SK-N-SH (cell line): ENCODE measurements at regions not wholly inside any gene's neighbourhood (a gene's known extent, or its start where the extent isn't known, plus 50 kb on each side); places are given as distances from the start of the nearest gene placed in this dataset.

Experiments used
- CTCF ChIA-PET: fragments of 300-600, 350-600 bp; formaldehyde crosslinking; extraction: SDS; loops from one replicate; lab custom pipeline; 2021; lab: Yijun Ruan, JAX
- POLR2A ChIA-PET: fragments of 350-600 bp; sonication (Branson Sonifier 250); formaldehyde crosslinking; extraction: SDS; loops from one replicate; lab custom pipeline; 2020; ENCODE audit warnings: antibody characterized with exemption, inconsistent platforms; lab: Yijun Ruan, JAX
- DNase-seq: peaks from one replicate; pipeline ENCODE4 v3.0.0; 2012
- H2AFZ ChIP-seq: fragments of 200-600 bp; sonication (generic); 2 replicates; pipeline ENCODE4 v1.8.1; 2016; ENCODE audit warnings: antibody characterized with exemption, mild to moderate bottlenecking, low read depth
- H3F3A ChIP-seq: fragments of 200-600 bp; sonication (generic); replicated peaks from 2 replicates; pipeline ENCODE3; 2016; ENCODE audit warnings: antibody characterized with exemption, mild to moderate bottlenecking; ENCODE audit not compliant: insufficient read depth
- H3K27ac ChIP-seq, 2 experiments: fragments of 200-500 bp in 1 of 2; fragments of 200-600 bp in 1 of 2; sonication (Bioruptor generic) in 1 of 2; sonication (generic), shearing (Covaris generic) in 1 of 2; 2 replicates each; pipeline versions ENCODE4 v1.5.1 to v1.6.1; 2014 to 2016; ENCODE audit warnings: low read depth in 2 of 2, inconsistent platforms in 1 of 2, low read length in 1 of 2, mild to moderate bottlenecking in 1 of 2, mixed read lengths in 1 of 2
- H3K27me3 ChIP-seq: fragments of 200-600 bp; sonication (generic), shearing (Covaris generic); 2 replicates; pipeline ENCODE4 v1.6.1; 2016; ENCODE audit warnings: mixed run types; ENCODE audit not compliant: insufficient read depth
- H3K36me3 ChIP-seq, 2 experiments: fragments of 200-500 bp in 1 of 2; fragments of 200-600 bp in 1 of 2; sonication (Bioruptor generic) in 1 of 2; sonication (generic) in 1 of 2; replicated peaks in 1 of 2; 2 replicates each; pipeline versions ENCODE3 to v1.5.1; 2014 to 2016; ENCODE audit warnings: low read length in 1 of 2, mild to moderate bottlenecking in 1 of 2; ENCODE audit not compliant: insufficient read depth in 2 of 2, control insufficient read depth in 1 of 2
- H3K4me1 ChIP-seq, 2 experiments: fragments of 200-500 bp in 1 of 2; fragments of 200-600 bp in 1 of 2; sonication (Bioruptor generic) in 1 of 2; sonication (generic), shearing (Covaris generic) in 1 of 2; 2 replicates each; pipeline versions ENCODE4 v1.5.1 to v1.6.1; 2014 to 2016; ENCODE audit warnings: low read depth in 1 of 2, low read length in 1 of 2, mixed run types in 1 of 2; ENCODE audit not compliant: insufficient read depth in 2 of 2, control insufficient read depth in 1 of 2
- H3K4me2 ChIP-seq: fragments of 200-600 bp; sonication (generic), shearing (Covaris generic); 2 replicates; pipeline ENCODE4 v1.6.1; 2017; ENCODE audit warnings: mixed run types
- H3K4me3 ChIP-seq, 2 experiments: fragments of 200-500 bp in 1 of 2; fragments of 200-600 bp in 1 of 2; sonication (Bioruptor generic) in 1 of 2; sonication (generic), shearing (Covaris generic) in 1 of 2; 2 replicates each; pipeline versions ENCODE4 v1.5.1 to v1.8.1; 2014 to 2016; ENCODE audit warnings: low read depth in 2 of 2, inconsistent platforms in 1 of 2, low read length in 1 of 2, mild to moderate bottlenecking in 1 of 2, mixed read lengths in 1 of 2, moderate library complexity in 1 of 2
- H3K79me2 ChIP-seq: fragments of 200-600 bp; sonication (generic); 2 replicates; pipeline ENCODE4 v1.8.1; 2017; ENCODE audit warnings: mild to moderate bottlenecking; ENCODE audit not compliant: insufficient read depth
- H3K9ac ChIP-seq: fragments of 200-600 bp; sonication (generic); 2 replicates; pipeline ENCODE4 v1.6.1; 2017; ENCODE audit warnings: mixed run types
- H3K9me2 ChIP-seq: fragments of 200-600 bp; sonication (generic); 2 replicates; pipeline ENCODE4 v1.6.1; 2017; ENCODE audit warnings: mixed run types
- H3K9me3 ChIP-seq: fragments of 200-600 bp; sonication (generic); 2 replicates; pipeline ENCODE4 v1.6.1; 2017; ENCODE audit warnings: mixed run types, mild to moderate bottlenecking, moderate library complexity
- H4K20me1 ChIP-seq: fragments of 200-600 bp; sonication (generic); 2 replicates; pipeline ENCODE4 v1.6.1; 2017; ENCODE audit warnings: mild to moderate bottlenecking, mixed run types; ENCODE audit not compliant: insufficient read depth
- CTCF ChIP-seq: fragments of 200-600 bp; sonication (generic); IDR thresholded peaks from 2 replicates; pipeline ENCODE4 v1.6.1; 2017; ENCODE audit warnings: antibody characterized with exemption, mild to moderate bottlenecking, moderate library complexity
- ELF1 ChIP-seq: IDR thresholded peaks from 2 replicates; pipeline ENCODE4 v1.4.0; 2012
- EP300 ChIP-seq, 2 experiments: IDR thresholded peaks; 2 replicates each; pipeline versions ENCODE4 v1.4.0 to v1.6.1; 2012; ENCODE audit warnings: borderline replicate concordance in 1 of 2, low read depth in 1 of 2, low read length in 1 of 2
- EZH2phosphoT487 ChIP-seq: fragments of 200-600 bp; sonication (generic); IDR thresholded peaks from 2 replicates; pipeline ENCODE4 v1.6.1; 2017; ENCODE audit warnings: low read depth, mixed run types, mild to moderate bottlenecking, antibody characterized with exemption, moderate library complexity, borderline replicate concordance
- FOSL2 ChIP-seq: IDR thresholded peaks from 2 replicates; pipeline ENCODE4 v1.4.0; 2012; ENCODE audit warnings: low read depth, mild to moderate bottlenecking, moderate library complexity, borderline replicate concordance
- GABPA ChIP-seq: IDR thresholded peaks from 2 replicates; pipeline ENCODE4 v1.4.0; 2012; ENCODE audit warnings: low read depth, mild to moderate bottlenecking
- GATA2 ChIP-seq: sonication (generic); formaldehyde crosslinking; IDR thresholded peaks from 2 replicates; pipeline ENCODE4 v1.5.0; 2020; ENCODE audit warnings: mild to moderate bottlenecking, missing genetic modification reagents
- JUND ChIP-seq: IDR thresholded peaks from 2 replicates; pipeline ENCODE4 v1.4.0; 2012
- MAX ChIP-seq: IDR thresholded peaks from 2 replicates; pipeline ENCODE4 v1.4.0; 2012; ENCODE audit warnings: low read depth
- MEF2A ChIP-seq: IDR thresholded peaks from 2 replicates; pipeline ENCODE4 v1.4.0; 2012; ENCODE audit warnings: low read depth, borderline replicate concordance
- NFIC ChIP-seq: IDR thresholded peaks from 2 replicates; pipeline ENCODE4 v1.4.0; 2012; ENCODE audit warnings: borderline replicate concordance
- POLR2AphosphoS5 ChIP-seq: IDR thresholded peaks from 2 replicates; pipeline ENCODE4 v1.6.1; 2012; ENCODE audit warnings: low read depth, low read length
- REST ChIP-seq: IDR thresholded peaks from 2 replicates; pipeline ENCODE4 v1.6.1; 2012; ENCODE audit warnings: mild to moderate bottlenecking, low read depth, low read length, moderate library complexity
- RXRA ChIP-seq: IDR thresholded peaks from 2 replicates; pipeline ENCODE4 v1.4.0; 2012; ENCODE audit warnings: low read depth, mild to moderate bottlenecking, borderline replicate concordance
- SIN3A ChIP-seq: IDR thresholded peaks from 2 replicates; pipeline ENCODE4 v1.6.1; 2012; ENCODE audit warnings: low read depth, mild to moderate bottlenecking, low read length, moderate library complexity, borderline replicate concordance
- SMC3 ChIP-seq: IDR thresholded peaks from 2 replicates; pipeline ENCODE4 v1.6.1; 2012; ENCODE audit warnings: low read depth, low read length, improper control_type of control experiment
- USF2 ChIP-seq: fragments of 150-350 bp; IDR thresholded peaks from 2 replicates; pipeline ENCODE4 v1.6.1; 2017; ENCODE audit warnings: antibody characterized with exemption, low read length, low read depth, borderline replicate concordance
- YY1 ChIP-seq: IDR thresholded peaks from 2 replicates; pipeline ENCODE4 v1.4.0; 2012; ENCODE audit warnings: low read depth, mild to moderate bottlenecking
- WGBS: methylation state at CpG from one replicate; pipeline ENCODE4 v1.1.6; 2017; ENCODE audit warnings: low lambda C conversion rate; 5-methylcytosine and 5-hydroxymethylcytosine counted together
- TF ChIP-seq, protein P1 (sequence below): IDR thresholded peaks from 2 replicates; pipeline ENCODE4 v1.4.0; 2012; ENCODE audit warnings: low read depth, borderline replicate concordance
- TF ChIP-seq, protein P2 (sequence below): fragments of 150-350 bp; IDR thresholded peaks from 2 replicates; pipeline ENCODE4 v1.6.1; 2016; ENCODE audit warnings: mild to moderate bottlenecking, low read depth, low read length

- Histone ChIP-seq H3K4me1 (peaks cover 0 to 10% of the 10 kb centered on the region in 2 experiments; a peak in 1 of 4 replicates), H2AFZ (no peak overlapping the region), H3K27me3 (no peaks in the 10 kb centered on the region), H3K9me3 (no peaks in the 10 kb centered on the region), H3K4me3 (no peak overlapping the region), H4K20me1 (no peaks in the 10 kb centered on the region), H3K36me3 (no peaks in the 10 kb centered on the region), H3K9me2 (no peaks in the 10 kb centered on the region), H3K4me2 (no peak overlapping the region), H3K27ac (no peak overlapping the region), H3F3A (no peaks in the 10 kb centered on the region), H3K79me2 (no peaks in the 10 kb centered on the region), H3K9ac (no peak overlapping the region)
- no peak for DNase-seq
- TF ChIP-seq SMC3 (no peak), YY1 (no peak), GATA2 (CRISPR knock-in tag) (no peak), SIN3A (no peak), CTCF (no peak), POLR2AphosphoS5 (no peak), MEF2A (no peak), EZH2phosphoT487 (no peak), REST (no peak), JUND (no peak), ELF1 (no peak), EP300 (IDR thresholded peaks at IDR 0.05; ENCODE audit: borderline replicate concordance in 1 of 2, low read depth in 1 of 2, low read length in 1 of 2) (no peak), FOSL2 (no peak), GABPA (no peak), RXRA (no peak), MAX (no peak), NFIC (no peak), USF2 (no peak)
- TF ChIP-seq, protein P1, sequence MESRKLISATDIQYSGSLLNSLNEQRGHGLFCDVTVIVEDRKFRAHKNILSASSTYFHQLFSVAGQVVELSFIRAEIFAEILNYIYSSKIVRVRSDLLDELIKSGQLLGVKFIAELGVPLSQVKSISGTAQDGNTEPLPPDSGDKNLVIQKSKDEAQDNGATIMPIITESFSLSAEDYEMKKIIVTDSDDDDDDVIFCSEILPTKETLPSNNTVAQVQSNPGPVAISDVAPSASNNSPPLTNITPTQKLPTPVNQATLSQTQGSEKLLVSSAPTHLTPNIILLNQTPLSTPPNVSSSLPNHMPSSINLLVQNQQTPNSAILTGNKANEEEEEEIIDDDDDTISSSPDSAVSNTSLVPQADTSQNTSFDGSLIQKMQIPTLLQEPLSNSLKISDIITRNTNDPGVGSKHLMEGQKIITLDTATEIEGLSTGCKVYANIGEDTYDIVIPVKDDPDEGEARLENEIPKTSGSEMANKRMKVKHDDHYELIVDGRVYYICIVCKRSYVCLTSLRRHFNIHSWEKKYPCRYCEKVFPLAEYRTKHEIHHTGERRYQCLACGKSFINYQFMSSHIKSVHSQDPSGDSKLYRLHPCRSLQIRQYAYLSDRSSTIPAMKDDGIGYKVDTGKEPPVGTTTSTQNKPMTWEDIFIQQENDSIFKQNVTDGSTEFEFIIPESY = no peak
- TF ChIP-seq, protein P2, sequence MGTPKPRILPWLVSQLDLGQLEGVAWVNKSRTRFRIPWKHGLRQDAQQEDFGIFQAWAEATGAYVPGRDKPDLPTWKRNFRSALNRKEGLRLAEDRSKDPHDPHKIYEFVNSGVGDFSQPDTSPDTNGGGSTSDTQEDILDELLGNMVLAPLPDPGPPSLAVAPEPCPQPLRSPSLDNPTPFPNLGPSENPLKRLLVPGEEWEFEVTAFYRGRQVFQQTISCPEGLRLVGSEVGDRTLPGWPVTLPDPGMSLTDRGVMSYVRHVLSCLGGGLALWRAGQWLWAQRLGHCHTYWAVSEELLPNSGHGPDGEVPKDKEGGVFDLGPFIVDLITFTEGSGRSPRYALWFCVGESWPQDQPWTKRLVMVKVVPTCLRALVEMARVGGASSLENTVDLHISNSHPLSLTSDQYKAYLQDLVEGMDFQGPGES = no peak
- WGBS = 52% methylated on average over 3 of the region's 3 CpGs
- ChIA-PET CTCF (interaction anchor here (0.6 to 7.3 kb wide), 17 partner anchors 10 to 311 kb away, joined by 3 to 105 read pairs (median 10); partner anchors contain the start of gene FADD), POLR2A (no interaction called here)
These were observed 100.6 kb upstream of the FGF3 start for GRCh38 chr11:69919659-69920344.
